ENCODE measurements at regions not wholly inside any gene's neighbourhood (a gene's known extent, or its start where the extent isn't known, plus 50 kb on each side); places are given as distances from the start of the nearest gene placed in this dataset.

DNA sequence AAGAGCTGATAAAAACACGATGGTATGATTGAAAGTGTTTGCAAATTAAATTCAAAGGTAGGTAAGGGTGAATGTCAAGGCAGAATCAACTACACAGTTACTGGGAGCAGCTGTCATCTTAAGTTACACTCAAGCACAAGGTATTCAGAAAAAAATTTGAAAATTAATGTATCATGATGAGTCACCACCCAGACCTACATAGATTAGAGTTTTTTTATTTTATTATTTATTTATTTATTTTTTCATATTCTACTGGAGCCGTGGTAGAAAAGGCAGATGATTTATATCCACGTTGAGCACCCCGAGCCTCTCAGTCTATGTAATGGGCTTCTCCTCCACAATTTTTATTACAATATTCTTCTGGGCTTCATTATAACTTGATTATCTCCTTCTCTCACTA is 728.9 kb upstream of the ARGLU1 start:
- no peak for DNase-seq

DNA sequence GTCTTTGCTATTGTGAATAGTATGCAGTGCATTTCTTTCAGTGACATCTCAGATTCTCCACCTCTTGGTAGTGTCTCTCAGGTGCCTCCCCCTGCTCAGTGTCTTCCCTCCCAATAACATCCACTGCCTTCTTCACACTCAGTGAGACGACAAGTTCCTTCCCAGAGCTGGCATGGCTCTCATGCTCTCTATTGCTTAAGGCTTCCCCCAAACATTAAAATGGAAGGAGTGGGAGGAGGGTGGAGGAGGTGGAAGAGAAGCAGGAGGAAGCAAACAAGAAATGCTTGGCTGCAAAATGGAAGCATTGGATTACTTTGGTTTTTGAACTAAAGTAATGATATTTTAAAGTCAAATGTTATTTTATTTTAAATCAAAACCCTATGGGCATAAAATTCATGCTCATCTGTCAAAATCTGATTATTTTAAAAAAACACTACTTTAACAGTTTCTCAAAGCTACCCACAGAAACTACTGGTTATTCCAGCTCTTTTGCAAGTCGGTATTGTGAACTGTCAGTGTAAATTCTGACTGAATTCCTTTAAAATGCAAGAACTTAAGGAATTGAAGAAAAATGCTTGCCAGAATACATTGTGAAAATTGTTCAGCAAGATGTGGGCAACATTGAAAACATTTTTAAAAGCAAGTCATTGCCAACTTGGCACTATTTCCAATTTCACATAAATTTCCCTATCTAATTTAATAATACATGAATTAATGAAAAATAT is 727.6 kb upstream of the ARGLU1 start:
- DNase-seq, result no peak

DNA sequence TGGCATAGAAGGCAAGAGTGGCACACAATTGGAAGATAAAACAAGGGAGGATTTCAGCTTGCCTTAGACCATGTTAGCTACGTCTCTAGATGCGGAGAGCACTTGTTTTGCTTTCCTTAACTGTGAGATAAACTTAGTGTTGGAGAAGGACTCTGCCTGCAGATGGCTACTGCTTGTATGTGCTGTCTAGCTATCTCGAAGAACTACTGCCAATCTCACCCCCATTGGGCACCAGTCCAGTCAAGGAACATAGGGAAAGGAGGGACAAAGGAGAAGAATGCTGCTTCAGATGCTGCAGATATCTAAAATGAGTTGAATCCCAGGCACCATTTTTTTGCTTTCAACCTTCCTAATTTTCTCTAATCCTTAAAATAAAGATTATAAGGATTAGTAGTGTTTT is 726.0 kb upstream of the ARGLU1 start:
- DNase-seq, result no peak

DNA sequence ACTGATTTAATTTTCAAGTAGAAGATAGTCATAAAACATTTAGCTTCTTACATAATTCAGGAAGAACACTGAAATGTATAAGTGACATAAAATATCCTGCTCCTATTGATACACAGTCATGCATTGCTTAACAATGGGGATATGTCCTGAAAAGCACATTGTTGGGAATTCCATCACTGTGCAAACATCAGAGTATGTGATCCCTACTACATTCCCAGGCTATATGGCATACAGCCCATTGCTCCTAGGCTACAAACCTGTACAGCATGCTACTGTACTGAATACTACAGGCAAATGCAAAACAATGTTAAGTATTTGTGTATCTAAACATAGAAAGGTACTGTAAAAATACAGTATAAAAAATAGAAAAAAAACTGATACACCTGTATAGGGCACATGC is 723.9 kb upstream of the ARGLU1 start:
- no peak for DNase-seq

DNA sequence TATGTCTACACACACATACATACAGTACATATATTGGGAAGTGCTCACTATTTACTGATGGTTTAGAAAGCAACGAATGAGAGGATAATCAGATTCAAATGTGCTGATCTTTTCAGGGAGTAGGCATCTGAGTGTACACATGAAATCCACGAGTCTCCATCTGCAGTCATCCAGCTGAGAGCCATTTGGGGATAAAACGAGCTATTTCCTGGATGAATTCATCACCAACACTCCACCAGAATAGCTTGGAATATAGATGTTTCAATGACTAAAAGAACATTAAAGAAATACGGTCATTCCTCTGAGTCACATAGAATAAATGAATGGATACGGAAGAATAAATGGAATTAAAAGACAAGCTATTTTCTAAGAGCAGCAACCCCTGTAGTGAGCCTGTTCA is 721.6 kb upstream of the ARGLU1 start:
- DNase-seq, result no peak

DNA sequence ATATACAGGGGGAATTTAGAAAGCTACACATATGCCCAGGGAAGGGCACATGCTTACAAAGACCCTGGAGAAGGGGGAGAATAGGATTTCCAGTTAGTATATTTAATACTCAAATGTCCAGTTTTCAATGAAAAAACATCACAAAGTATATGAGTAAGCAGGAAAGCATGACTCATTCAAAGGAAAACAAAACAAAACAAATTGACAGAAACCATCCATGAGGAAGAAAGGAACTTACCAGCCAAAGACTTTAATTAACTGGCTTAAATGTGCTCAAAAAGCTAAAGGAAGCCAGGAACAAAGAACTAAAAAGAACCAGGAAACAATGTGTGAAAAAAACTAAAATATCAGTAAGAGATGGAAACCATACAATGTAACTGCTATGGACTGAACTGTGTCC is 716.2 kb upstream of the ARGLU1 start:
- DNase-seq, result no peak

DNA sequence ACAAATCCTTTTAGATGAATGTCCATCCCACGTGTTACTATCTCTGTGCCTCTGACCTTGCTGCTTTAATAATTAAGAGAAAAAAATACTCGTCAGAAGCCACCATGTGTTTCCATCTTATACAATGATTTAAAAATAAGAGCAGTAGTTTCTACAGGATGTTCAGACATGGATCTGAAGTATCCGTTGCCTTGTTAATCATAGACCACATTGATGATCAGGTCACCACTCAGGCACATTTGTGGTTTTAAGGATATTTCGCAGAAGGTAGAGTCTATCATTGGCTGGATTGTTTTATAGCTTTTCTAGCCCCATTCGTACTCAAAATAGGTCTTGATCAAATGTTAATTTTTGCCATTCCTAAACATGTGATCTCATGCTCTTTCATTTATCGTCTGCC is 710.0 kb upstream of the ARGLU1 start:
- no peak for DNase-seq

DNA sequence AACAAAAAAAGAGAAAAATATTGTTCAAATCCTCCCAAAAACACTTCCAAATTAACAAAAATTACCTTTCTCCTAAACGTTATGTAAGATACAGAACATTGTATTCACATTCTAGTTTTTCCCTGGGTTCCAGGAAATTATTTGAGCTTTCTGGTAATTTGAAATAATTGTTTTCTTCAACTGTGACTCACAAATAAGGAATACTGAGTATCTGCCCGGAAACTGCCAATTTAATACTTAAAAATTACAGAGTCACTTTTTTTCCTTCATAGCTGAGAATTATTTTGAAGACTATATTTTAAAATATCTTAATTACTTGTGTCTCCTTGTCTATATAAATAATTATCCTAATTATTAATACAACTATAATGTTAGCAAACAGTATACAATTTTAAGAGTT is 709.0 kb upstream of the ARGLU1 start:
- DNase-seq, result no peak

DNA sequence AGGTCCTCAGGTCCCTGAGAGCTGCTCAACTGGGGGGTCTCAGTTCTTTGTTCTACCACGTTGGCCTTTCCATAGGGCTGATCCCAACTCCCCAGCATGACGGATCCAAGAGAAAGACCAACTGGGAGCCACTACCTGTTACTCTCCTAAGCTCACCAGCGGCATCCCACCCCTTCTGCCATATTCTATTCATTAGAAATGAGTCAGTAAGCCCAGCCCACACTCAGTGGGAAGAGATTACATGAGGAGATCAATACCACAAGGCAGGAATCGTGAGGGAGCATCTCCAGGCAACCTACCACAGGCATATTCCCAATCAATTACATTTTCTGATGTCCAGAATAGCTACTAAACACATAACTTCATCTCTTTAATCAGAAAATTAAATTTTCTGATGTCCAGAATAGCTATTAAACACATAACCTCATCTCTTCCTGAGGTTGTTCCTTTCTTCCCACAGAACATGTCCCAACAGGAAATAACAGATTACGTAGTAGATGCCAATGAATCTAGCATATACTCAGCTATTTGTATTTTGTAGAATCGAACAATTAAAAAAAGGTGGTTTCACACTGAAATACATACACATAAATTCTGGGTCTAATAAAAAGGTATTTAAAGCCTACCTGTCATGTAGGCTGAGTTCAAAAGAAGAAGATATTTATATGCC is 708.1 kb upstream of the ARGLU1 start:
- no peak for DNase-seq

DNA sequence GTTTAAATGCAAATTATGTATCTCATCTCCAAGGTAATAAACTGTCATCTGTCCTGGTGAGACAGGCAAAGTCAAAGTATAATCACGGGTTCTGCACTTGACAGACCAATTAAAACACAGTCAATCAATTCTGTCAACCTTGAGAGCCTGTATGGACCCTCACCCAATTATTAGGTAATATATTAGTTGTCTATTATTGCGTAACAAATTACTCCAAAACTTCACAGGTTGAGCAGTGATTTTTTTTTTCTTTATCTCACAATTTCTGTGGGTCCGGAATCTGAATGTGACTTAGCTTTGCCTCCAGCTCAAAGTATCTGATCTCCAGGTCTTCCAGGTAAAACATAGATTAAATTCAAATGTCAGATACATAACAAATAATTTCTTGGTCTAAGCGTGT is 707.4 kb upstream of the ARGLU1 start:
- no peak for DNase-seq

DNA sequence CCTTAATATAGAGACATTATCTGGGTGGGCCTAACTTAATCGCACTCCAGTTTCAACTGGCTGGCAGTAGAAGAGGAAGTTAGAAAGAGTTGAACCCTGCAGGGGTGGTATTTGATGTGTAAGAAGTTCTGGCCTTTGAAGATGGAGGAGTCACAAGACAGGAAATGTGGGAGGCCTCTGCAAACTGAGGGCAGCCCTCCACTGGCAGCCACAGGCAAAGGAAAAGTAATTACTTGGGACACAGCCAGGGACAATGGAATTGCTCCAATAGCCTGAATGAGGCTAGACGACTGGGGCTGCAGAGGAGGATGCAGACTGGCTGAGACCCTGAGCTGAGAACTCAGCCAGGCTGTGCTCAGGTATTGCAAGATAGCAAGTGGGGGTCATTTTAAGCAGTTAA is 703.3 kb upstream of the ARGLU1 start:
- DNase-seq, result no peak

DNA sequence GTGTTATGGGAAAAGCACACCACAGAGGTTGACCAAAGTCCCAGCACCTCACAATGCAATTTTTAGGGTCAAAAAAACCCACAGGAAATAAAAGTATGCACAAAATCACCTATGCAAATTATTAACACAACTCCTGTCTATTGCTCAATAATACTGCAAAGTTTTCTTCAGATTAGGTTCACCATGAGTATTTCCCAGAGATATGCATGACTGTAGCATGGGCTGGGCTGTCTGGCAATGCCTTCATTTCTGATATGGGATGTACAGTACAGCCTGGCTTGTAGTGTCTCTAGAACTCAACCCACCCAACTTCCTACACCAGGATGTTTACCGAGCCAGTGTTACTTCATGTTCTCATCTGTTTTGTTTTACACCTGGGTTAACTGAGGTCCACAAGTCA is 698.7 kb upstream of the ARGLU1 start:
- peak; percentile 64 for DNase-seq

DNA sequence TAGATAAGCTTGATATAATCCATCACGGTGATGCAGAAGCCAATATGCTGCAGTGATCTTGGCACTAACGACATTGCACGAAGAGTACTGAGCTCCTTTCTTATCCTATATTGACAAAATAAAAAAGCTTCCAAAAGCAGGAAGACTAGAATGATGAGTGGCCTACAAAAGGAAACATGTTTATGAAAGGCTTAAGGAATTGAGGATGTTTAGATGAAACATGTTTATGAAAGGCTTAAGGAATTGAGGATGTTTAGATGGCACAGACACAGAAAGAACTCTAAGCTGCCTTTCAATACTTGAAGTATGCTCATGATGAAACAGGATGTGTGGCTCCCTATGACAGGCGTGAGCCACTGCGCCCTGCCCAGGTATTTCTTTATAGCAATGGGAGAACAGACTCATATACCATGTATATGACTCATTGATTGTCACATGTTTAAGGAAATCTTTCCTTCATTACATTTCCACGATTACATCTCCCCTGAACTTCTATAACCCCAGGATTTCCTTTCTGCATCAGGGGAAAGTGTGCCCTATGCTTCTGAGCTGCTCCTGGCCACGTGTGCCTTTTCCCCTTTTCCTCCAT is 690.8 kb upstream of the ARGLU1 start:
- no peak for DNase-seq

DNA sequence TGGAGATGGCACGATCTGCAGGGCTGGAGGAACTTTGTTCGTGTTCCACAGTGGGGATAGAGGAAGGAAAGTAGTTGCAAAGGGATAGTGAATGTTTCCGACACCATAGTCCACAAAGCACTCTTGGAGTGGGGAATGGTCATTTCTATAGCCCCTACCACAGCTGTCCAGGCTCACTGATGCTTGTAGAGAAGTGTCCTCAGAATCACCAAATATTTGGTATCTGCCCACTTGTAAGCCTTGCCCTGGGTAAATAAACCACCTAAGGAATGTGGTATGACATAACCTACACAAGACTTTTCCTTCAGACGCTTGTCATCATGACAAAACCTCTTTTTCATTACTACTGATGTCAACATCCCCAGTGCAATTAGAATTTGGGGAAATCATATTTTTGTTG is 686.5 kb upstream of the ARGLU1 start:
- DNase-seq, result no peak

DNA sequence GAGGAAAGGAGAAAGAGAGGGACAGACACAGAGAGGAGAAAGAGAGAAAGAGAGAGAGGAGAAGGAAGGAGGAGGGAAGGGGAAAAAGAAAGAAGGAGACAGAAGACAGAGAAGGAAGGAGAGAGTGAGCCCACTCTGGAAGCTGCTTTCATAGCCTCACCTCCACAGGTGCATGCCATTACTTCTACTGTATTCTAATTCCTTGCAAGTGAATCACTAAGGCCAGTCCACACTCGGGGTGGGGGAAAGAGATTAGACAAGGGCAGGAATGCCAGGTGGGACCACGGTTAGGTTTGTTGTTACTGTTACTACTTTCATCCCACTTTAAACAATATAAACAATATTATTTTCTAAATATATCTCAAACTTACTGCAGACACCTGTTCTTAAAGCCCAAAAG is 684.5 kb upstream of the ARGLU1 start:
- DNase-seq, result no peak

DNA sequence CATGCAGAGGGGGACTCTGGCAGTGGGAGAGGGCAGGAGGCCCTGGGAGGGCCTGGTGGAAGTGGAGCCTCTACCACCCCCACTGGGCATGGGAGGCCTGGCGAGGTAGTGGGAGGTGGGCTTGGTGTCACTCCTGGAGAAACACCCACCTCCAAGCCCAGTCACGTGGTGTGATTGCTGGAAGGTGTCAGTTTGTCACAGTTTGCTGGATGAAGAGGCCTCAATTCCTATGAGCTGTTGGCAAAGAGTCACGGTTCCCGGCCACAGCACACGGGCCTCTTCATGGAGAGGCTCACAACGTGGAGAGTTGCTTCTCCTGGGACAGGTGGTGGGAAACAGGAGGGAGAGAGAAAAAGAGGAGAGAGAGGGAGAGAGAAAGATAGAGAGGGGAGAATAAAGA is 684.1 kb upstream of the ARGLU1 start:
- no peak for DNase-seq

DNA sequence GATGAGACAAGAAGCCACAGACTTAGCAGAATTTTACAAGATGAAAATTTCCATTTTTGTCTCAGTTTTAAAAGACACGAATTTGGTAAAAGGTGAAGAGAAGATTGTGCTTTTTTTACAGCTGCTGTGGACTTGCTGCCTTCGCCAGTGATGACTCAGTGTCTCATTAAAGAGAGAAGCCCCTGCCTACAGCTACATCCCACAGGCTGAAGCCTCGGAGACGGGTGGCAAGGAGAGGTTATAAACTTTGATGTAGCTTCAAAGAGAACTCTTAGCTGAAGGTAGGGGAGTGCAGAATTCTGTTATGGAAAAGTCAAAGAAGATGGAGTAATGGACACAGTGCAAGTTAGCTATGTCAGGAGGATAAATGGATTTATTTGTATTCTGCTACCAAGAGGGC is 683.4 kb upstream of the ARGLU1 start:
- no peak for DNase-seq

DNA sequence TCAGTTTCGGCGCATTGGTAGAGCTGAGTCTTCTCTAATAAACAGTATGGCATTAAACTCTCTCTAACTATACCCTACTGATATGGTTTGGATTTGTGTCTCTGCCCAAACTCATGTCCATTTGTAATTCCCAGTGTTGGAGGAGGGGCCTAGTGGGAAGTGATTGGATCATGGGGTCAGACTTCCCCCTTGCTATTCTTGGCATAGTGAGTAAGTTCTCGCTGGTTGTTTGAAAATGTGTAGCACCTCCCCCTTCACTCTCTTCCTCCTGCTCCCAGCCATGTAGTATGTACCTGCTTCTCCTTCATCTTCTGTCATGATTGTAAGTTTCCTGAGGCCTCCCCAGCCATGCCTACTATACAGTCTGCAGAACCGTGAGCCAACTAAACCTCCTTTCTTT is 682.7 kb upstream of the ARGLU1 start:
- no peak for DNase-seq

DNA sequence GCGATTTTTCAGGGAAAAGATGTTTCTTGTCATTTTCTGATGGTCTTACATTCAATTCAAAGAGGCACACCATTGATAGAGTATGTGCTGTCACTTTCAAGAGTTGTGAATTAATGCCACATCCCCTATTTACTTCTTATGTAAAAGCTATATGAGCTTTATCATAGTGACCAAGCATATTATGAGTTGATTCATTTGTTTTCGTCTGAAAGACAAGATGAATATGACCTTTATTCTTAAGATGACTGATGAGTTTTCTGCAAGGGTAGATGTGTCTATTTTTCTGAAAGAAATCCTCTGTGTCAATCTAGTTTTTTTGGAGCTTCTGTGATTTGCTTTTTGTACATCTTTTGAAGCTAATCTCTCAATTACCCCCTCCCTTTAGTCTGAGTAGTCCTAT is 676.3 kb upstream of the ARGLU1 start:
- DNase-seq, result no peak

DNA sequence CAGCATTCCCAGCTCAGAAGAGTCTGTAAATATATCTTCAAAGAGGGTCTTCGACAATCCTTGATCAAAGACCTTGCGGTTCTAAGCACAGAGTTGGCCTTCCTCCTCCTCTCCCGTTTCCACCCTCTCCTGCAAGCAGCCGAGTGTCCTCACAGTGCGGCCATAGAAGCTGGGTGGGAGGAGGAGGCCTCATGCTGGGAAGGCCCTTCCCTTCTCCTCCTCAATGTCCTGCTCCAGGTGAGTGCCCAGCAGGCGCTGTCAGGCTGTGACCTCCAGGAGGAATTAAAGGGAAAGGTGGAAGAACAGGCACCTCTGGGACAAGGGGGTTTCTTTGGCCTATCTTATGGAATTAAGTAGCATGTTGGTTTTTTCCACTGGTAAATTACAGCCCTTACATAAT is 674.2 kb upstream of the ARGLU1 start:
- DNase-seq, result no peak

DNA sequence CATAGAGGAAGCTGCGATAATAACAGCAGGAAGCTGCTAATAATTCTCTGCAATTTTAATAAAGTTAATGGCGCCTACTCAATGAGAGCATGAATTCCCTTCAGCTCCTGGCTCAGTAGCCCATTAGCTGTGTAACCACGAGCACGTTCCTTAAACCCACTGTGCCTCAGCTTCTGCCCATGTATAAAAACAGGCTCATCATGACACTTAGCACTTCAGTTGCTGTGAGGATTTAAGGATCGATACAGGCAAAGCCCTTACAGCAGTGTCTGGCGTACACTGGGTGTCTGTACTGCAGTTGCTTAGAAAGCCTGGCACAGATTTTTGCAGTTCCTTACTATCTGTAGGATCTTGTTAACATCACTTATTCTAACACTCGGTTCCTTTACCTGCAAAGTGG is 673.4 kb upstream of the ARGLU1 start:
- DNase-seq, result no peak

DNA sequence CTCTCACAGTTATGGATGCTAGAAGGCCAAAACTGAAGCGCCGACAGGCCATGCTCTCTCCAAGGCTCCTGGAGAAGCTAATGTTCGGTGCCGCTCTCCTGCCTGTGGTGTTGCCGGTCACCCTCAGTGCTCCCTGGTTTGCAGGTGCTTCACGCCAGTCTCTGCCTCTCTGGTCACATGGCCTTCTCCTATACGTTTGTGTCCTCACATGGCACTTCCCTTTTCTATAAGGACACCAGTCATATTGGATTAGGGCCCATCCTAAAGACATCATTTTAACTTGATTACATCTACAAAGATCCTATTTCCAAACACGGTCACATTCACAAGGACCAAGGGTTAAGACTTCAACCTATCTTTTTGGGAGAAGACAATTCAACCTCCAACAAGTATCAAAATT is 671.3 kb upstream of the ARGLU1 start:
- DNase-seq, result no peak

DNA sequence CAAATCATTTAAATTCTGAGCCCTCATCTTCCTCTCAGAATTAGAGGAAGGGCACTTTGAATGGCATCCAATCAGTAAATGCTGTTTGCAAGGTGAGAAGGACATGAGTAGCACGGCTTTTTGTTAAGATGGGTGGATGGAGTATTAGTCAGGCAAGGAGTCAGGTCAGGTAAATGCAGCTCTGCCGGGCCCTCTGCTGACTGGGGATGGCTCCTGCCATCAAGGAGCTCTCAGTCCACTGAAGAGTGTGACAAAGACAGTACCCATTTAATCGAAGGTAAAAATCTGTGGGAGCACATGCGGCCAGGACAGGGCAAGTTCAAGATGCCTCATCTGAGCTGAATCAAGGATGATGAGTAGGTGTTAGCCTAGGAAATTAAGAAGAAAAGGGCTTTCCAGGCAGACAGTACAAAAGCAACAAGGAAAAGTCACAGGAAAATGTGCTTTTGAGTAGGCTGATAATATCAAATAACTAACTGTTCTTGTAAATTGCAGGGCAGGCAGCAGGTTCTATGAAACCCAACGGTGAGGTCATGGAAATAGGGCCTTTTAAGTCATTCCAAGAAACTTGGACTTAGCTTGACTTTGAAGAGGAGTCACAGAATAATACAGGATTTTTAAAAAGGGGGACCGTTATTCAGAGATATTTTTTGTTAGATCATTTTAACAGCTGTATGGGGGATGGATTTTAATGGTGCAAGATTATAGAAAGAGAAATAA is 670.5 kb upstream of the ARGLU1 start:
- DNase-seq, result no peak
